Progenitor cell of endocrine pancreas (in vitro differentiated cells): ENCODE measurements at regions not wholly inside any gene's neighbourhood (a gene's known extent, or its start where the extent isn't known, plus 50 kb on each side); places are given as distances from the start of the nearest gene placed in this dataset.

Experiments
- DNase-seq: peaks from one replicate; pipeline ENCODE4 v3.0.0; 2021; ENCODE audit warnings: low spot score; ENCODE audit not compliant: unreplicated experiment
- H3K27ac Mint-ChIP-seq: 2 replicates; pipeline ENCODE4 v1.8.0; 2021; ENCODE audit warnings: mild to moderate bottlenecking, moderate library complexity, mixed read lengths
- H3K27me3 Mint-ChIP-seq: 2 replicates; pipeline ENCODE4 v1.8.0; 2021; ENCODE audit warnings: mixed read lengths
- H3K36me3 Mint-ChIP-seq: 2 replicates; pipeline ENCODE4 v1.8.0; 2022; ENCODE audit warnings: mixed read lengths; ENCODE audit not compliant: insufficient read depth
- H3K4me1 Mint-ChIP-seq: 2 replicates; pipeline ENCODE4 v1.8.0; 2021; ENCODE audit warnings: low read depth, mixed read lengths
- H3K4me3 Mint-ChIP-seq: 2 replicates; pipeline ENCODE4 v1.8.0; 2021; ENCODE audit warnings: low read depth, mild to moderate bottlenecking, moderate library complexity, mixed read lengths
- H3K9me3 Mint-ChIP-seq: 2 replicates; pipeline ENCODE4 v1.8.0; 2021; ENCODE audit warnings: low read depth, mixed read lengths
- TF ChIP-seq, protein P1 (sequence below): fragments of 200-600 bp; sonication (generic); IDR thresholded peaks from one replicate; pipeline ENCODE4 v1.5.0; 2021; ENCODE audit warnings: antibody characterized with exemption, mild to moderate bottlenecking; ENCODE audit not compliant: unreplicated experiment

DNA sequence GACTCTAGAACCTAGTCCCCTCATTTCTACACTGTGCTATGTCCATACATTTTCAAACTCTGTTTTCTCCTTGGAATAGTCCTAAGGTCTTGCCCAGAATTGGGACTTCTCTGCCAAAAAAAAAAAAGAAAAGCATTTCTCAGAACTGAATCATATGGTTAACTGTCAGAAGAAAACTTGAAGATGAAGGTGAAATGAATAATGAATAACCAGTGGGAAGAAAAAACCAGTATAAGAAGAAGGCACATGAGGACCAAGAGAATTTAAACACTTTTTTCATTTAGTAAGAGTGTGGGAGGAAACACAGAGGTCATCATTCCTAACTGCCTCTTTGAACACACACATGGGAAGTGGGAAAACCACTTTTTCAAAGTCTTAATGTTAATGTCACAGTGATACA, 197.7 kb downstream of the PRELID2 start:
- no peak for DNase-seq
- H3K27me3 Mint-ChIP-seq = no peaks in the 10 kb centered on the region
- no peak overlapping the region for H3K27ac Mint-ChIP-seq
- H3K9me3 Mint-ChIP-seq = peaks cover under 1% of the 10 kb centered on the region
- TF ChIP-seq, protein P1, sequence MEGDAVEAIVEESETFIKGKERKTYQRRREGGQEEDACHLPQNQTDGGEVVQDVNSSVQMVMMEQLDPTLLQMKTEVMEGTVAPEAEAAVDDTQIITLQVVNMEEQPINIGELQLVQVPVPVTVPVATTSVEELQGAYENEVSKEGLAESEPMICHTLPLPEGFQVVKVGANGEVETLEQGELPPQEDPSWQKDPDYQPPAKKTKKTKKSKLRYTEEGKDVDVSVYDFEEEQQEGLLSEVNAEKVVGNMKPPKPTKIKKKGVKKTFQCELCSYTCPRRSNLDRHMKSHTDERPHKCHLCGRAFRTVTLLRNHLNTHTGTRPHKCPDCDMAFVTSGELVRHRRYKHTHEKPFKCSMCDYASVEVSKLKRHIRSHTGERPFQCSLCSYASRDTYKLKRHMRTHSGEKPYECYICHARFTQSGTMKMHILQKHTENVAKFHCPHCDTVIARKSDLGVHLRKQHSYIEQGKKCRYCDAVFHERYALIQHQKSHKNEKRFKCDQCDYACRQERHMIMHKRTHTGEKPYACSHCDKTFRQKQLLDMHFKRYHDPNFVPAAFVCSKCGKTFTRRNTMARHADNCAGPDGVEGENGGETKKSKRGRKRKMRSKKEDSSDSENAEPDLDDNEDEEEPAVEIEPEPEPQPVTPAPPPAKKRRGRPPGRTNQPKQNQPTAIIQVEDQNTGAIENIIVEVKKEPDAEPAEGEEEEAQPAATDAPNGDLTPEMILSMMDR = no peak
- H3K36me3 Mint-ChIP-seq = no peaks in the 10 kb centered on the region
- H3K4me1 Mint-ChIP-seq = peaks cover 13% of the 10 kb centered on the region
- no peak overlapping the region for H3K4me3 Mint-ChIP-seq

DNA sequence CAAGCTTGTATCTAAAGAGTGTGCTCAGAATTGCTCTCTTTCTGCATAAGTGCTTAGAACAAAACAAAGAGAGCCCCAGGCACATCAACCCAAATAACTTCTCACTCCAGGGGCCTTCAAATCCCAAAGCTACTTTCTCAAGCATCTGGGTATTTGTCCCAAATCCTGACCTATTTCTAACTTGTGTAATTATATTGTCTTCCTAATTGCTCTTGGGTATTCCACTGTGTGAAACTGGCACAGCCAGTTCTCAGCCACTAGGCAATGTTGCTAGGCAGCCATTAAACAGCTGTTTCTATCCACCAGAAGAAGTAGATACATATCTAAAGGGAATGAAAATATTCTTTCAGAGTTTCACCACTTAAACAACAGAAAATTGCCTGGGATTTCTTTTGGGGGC, 198.8 kb downstream of the PRELID2 start:
- no peaks in the 10 kb centered on the region for H3K36me3 Mint-ChIP-seq
- H3K4me1 Mint-ChIP-seq = peaks cover 13% of the 10 kb centered on the region
- no peak overlapping the region for H3K27ac Mint-ChIP-seq
- H3K4me3 Mint-ChIP-seq = no peak overlapping the region
- TF ChIP-seq, protein P1 = no peak
- no peaks in the 10 kb centered on the region for H3K27me3 Mint-ChIP-seq
- no peaks in the 10 kb centered on the region for H3K9me3 Mint-ChIP-seq
- no peak for DNase-seq

DNA sequence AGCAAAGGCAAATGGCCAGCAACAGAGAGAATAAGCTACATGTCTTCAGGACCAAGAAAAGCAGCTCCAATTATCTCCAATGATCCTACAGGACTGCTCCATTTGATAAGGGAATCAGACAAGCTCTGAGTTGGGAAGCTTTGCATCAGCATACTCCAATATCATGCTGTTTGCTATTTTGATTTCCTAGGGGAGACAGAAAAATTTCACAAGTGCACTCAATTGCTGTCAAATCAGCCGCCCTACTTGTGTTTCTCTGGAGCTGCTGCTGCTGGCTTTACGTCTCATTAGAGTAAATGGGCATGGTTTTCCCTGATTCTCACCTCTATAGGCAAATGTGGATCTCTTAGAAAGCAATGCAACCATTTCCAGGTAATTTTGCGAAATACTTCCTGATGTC, 201.7 kb downstream of the PRELID2 start:
- H3K9me3 Mint-ChIP-seq = no peaks in the 10 kb centered on the region
- DNase-seq = no peak
- TF ChIP-seq, protein P1 = no peak
- peaks cover 13% of the 10 kb centered on the region for H3K4me1 Mint-ChIP-seq
- H3K4me3 Mint-ChIP-seq = no peak overlapping the region
- no peaks in the 10 kb centered on the region for H3K36me3 Mint-ChIP-seq
- no peaks in the 10 kb centered on the region for H3K27me3 Mint-ChIP-seq
- H3K27ac Mint-ChIP-seq = no peak overlapping the region

DNA sequence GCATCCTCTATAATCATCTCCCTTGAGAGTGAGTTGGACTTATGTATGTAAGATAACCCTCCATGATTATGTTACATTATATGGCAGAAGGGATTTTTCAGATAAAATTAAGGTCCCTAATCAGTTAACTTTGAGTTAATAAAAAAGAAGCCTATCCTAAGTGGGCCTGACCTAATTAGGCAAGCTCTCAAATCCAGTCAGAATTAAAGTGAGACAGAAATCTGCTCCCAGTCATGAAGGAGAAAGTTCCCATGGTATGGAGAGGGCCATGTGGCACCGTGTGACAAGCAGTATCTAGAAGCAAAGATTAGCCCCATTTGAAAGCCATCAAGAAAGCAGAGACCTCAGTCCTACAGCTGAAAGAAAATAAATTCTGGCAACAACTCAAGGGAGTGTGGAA, 202.4 kb downstream of the PRELID2 start:
- Mint-ChIP-seq H3K27me3 (no peaks in the 10 kb centered on the region), H3K27ac (no peak overlapping the region), H3K36me3 (no peaks in the 10 kb centered on the region), H3K4me1 (peaks cover 13% of the 10 kb centered on the region), H3K4me3 (no peak overlapping the region), H3K9me3 (no peaks in the 10 kb centered on the region)
- TF ChIP-seq, protein P1 = no peak
- DNase-seq = no peak

DNA sequence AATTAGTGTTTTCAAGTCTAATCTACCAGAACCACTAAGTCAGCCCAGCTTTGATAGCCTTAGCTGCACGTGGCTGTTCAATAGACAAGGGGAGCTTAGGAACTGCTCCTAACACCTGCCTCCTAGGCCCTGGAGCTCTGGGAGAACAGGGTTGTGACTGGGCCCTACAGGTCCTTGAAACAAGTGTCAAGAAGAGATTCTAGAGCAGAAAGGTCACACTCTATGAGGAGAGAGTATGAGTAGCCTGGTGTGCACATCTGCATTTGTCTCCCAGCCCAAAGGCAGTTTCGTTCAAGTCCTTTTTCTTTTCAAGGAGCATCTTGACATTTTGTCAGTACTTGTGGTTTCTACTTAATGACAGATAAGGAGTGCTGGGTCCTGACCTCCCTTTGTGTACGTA, 206.1 kb downstream of the PRELID2 start:
- no peak overlapping the region for H3K4me3 Mint-ChIP-seq
- TF ChIP-seq, protein P1 = no peak
- no peaks in the 10 kb centered on the region for H3K27me3 Mint-ChIP-seq
- peaks cover 5% of the 10 kb centered on the region for H3K9me3 Mint-ChIP-seq
- no peak overlapping the region for H3K27ac Mint-ChIP-seq
- H3K4me1 Mint-ChIP-seq = peaks cover 4% of the 10 kb centered on the region
- no peak for DNase-seq
- no peaks in the 10 kb centered on the region for H3K36me3 Mint-ChIP-seq
